Endodermal cell (in vitro differentiated cells): ENCODE measurements at regions not wholly inside any gene's neighbourhood (a gene's known extent, or its start where the extent isn't known, plus 50 kb on each side); places are given as distances from the start of the nearest gene placed in this dataset.

Source experiments
- DNase-seq: peaks from one replicate; pipeline ENCODE4 v3.0.0-alpha.2; 2017
- H3K27ac ChIP-seq: 2 replicates; pipeline ENCODE4 v1.5.1; 2013; ENCODE audit warnings: mild to moderate bottlenecking, low read depth, low read length, moderate library complexity
- H3K27me3 ChIP-seq: 2 replicates; pipeline ENCODE4 v1.6.1; 2013; ENCODE audit warnings: mild to moderate bottlenecking, low read length, moderate library complexity; ENCODE audit not compliant: insufficient read depth, control insufficient read depth, poor library complexity, severe bottlenecking
- H3K36me3 ChIP-seq: 2 replicates; pipeline ENCODE4 v1.7.0; 2013; ENCODE audit warnings: mild to moderate bottlenecking, low read length, moderate library complexity; ENCODE audit not compliant: control insufficient read depth, insufficient read depth
- H3K4me1 ChIP-seq: one replicate; pipeline ENCODE4 v1.7.0; 2013; ENCODE audit warnings: low read length; ENCODE audit not compliant: control insufficient read depth, insufficient read depth
- H3K4me3 ChIP-seq: 2 replicates; pipeline ENCODE4 v1.5.1; 2013; ENCODE audit warnings: mild to moderate bottlenecking, low read length, moderate library complexity
- H3K9ac ChIP-seq: 2 replicates; pipeline ENCODE4 v1.6.1; 2013; ENCODE audit warnings: mild to moderate bottlenecking, low read length, moderate library complexity; ENCODE audit not compliant: poor library complexity, severe bottlenecking; ENCODE audit errors: extremely low read depth
- H3K9me3 ChIP-seq: 2 replicates; pipeline ENCODE4 v1.6.1; 2013; ENCODE audit warnings: mild to moderate bottlenecking, low read length, moderate library complexity; ENCODE audit not compliant: control insufficient read depth
- H3K27ac Mint-ChIP-seq: 2 replicates; pipeline ENCODE4 v1.8.0; 2020; ENCODE audit warnings: mixed read lengths
- H3K27me3 Mint-ChIP-seq: 2 replicates; pipeline ENCODE4 v1.8.0; 2021; ENCODE audit warnings: mild to moderate bottlenecking, mixed read lengths; ENCODE audit not compliant: insufficient read depth
- H3K36me3 Mint-ChIP-seq: 2 replicates; pipeline ENCODE4 v1.8.0; 2020; ENCODE audit warnings: low read depth, mixed read lengths
- H3K4me1 Mint-ChIP-seq: 2 replicates; pipeline ENCODE4 v1.8.0; 2020; ENCODE audit warnings: mixed read lengths
- H3K4me3 Mint-ChIP-seq: 2 replicates; pipeline ENCODE4 v1.8.0; 2020; ENCODE audit warnings: mild to moderate bottlenecking, moderate library complexity, mixed read lengths
- H3K9me3 Mint-ChIP-seq: 2 replicates; pipeline ENCODE4 v1.8.0; 2020; ENCODE audit warnings: mild to moderate bottlenecking, mixed read lengths
- CTCF ChIP-seq: fragments of 200-600 bp; sonication (generic); conservative IDR thresholded peaks from 2 replicates; pipeline ENCODE4 v1.5.0; 2021; ENCODE audit warnings: antibody characterized with exemption, mild to moderate bottlenecking
- WGBS, 2 experiments: methylation state at CpG; one replicate each; pipeline versions ENCODE4 v1.1.5 to v1.1.7; 2013; ENCODE audit warnings: missing lambda C conversion rate in 2 of 2, mixed read lengths in 1 of 2; ENCODE audit not compliant: insufficient coverage in 1 of 2, insufficient read length in 1 of 2; 5-methylcytosine and 5-hydroxymethylcytosine counted together

- Histone ChIP-seq H3K27me3 (no peaks in the 10 kb centered on the region), H3K4me1 (peaks cover 12% of the 10 kb centered on the region), H3K9me3 (peaks cover 6% of the 10 kb centered on the region), H3K9ac (no peak overlapping the region), H3K4me3 (no peak overlapping the region), H3K27ac (peak overlapping the region; percentile 67), H3K36me3 (no peaks in the 10 kb centered on the region)
- Mint-ChIP-seq H3K4me1 (peaks cover 40% of the 10 kb centered on the region), H3K9me3 (no peaks in the 10 kb centered on the region), H3K27ac (no peak overlapping the region), H3K27me3 (no peaks in the 10 kb centered on the region), H3K36me3 (no peaks in the 10 kb centered on the region), H3K4me3 (no peak overlapping the region)
- peak; percentile 63 for DNase-seq
- TF ChIP-seq CTCF, result no peak
- WGBS, 2 experiments, result 0 to 42% methylated on average over 1 to 6 of the region's 6 CpGs
Measured at GRCh38 chr18:24818441-24818840, 358.0 kb downstream of the HRH4 start.

GRCh38 chr18:24819141-24819890, 358.9 kb downstream of the HRH4 start:
- Mint-ChIP-seq H3K4me1 (peaks cover 40% of the 10 kb centered on the region), H3K36me3 (no peaks in the 10 kb centered on the region), H3K27me3 (no peaks in the 10 kb centered on the region), H3K27ac (no peak overlapping the region), H3K4me3 (no peak overlapping the region), H3K9me3 (no peaks in the 10 kb centered on the region)
- 87 to 94% methylated on average over 6 to 7 of the region's 7 CpGs for WGBS, 2 experiments
- H3K4me3 ChIP-seq, result no peak overlapping the region
- H3K27ac ChIP-seq, result no peak overlapping the region
- H3K36me3 ChIP-seq, result no peaks in the 10 kb centered on the region
- no peaks in the 10 kb centered on the region for H3K27me3 ChIP-seq
- no peaks in the 10 kb centered on the region for H3K9me3 ChIP-seq
- TF ChIP-seq CTCF, result no peak
- DNase-seq, result no peak
- peaks cover 12% of the 10 kb centered on the region for H3K4me1 ChIP-seq
- H3K9ac ChIP-seq, result no peak overlapping the region

GRCh38 chr18:24825397-24825796, 365.0 kb downstream of the HRH4 start:
- H3K4me3 Mint-ChIP-seq, result no peak overlapping the region
- H3K9me3 Mint-ChIP-seq, result no peaks in the 10 kb centered on the region
- no peak for DNase-seq
- Histone ChIP-seq H3K27ac (no peak overlapping the region), H3K9ac (no peak overlapping the region), H3K4me3 (no peak overlapping the region), H3K9me3 (no peaks in the 10 kb centered on the region), H3K27me3 (no peaks in the 10 kb centered on the region), H3K36me3 (no peaks in the 10 kb centered on the region), H3K4me1 (no peaks in the 10 kb centered on the region)
- no peaks in the 10 kb centered on the region for H3K36me3 Mint-ChIP-seq
- H3K27me3 Mint-ChIP-seq, result no peaks in the 10 kb centered on the region
- no peak for TF ChIP-seq CTCF
- peaks cover 5% of the 10 kb centered on the region for H3K4me1 Mint-ChIP-seq
- 80% methylated on average over 1 of the region's 1 CpG; no CpG with 5 or more reads in 1 of the 2 experiments for WGBS, 2 experiments
- no peak overlapping the region for H3K27ac Mint-ChIP-seq
